SK-N-SH (cell line): ENCODE measurements at regions not wholly inside any gene's neighbourhood (a gene's known extent, or its start where the extent isn't known, plus 50 kb on each side); places are given as distances from the start of the nearest gene placed in this dataset.

Experiments
- CTCF ChIA-PET: fragments of 300-600, 350-600 bp; formaldehyde crosslinking; extraction: SDS; loops from one replicate; lab custom pipeline; 2021; lab: Yijun Ruan, JAX
- POLR2A ChIA-PET: fragments of 350-600 bp; sonication (Branson Sonifier 250); formaldehyde crosslinking; extraction: SDS; loops from one replicate; lab custom pipeline; 2020; ENCODE audit warnings: antibody characterized with exemption, inconsistent platforms; lab: Yijun Ruan, JAX
- DNase-seq: peaks from one replicate; pipeline ENCODE4 v3.0.0; 2012
- H2AFZ ChIP-seq: fragments of 200-600 bp; sonication (generic); 2 replicates; pipeline ENCODE4 v1.8.1; 2016; ENCODE audit warnings: antibody characterized with exemption, mild to moderate bottlenecking, low read depth
- H3F3A ChIP-seq: fragments of 200-600 bp; sonication (generic); replicated peaks from 2 replicates; pipeline ENCODE3; 2016; ENCODE audit warnings: antibody characterized with exemption, mild to moderate bottlenecking; ENCODE audit not compliant: insufficient read depth
- H3K27ac ChIP-seq, 2 experiments: fragments of 200-500 bp in 1 of 2; fragments of 200-600 bp in 1 of 2; sonication (Bioruptor generic) in 1 of 2; sonication (generic), shearing (Covaris generic) in 1 of 2; 2 replicates each; pipeline versions ENCODE4 v1.5.1 to v1.6.1; 2014 to 2016; ENCODE audit warnings: low read depth in 2 of 2, inconsistent platforms in 1 of 2, low read length in 1 of 2, mild to moderate bottlenecking in 1 of 2, mixed read lengths in 1 of 2
- H3K27me3 ChIP-seq: fragments of 200-600 bp; sonication (generic), shearing (Covaris generic); 2 replicates; pipeline ENCODE4 v1.6.1; 2016; ENCODE audit warnings: mixed run types; ENCODE audit not compliant: insufficient read depth
- H3K36me3 ChIP-seq, 2 experiments: fragments of 200-500 bp in 1 of 2; fragments of 200-600 bp in 1 of 2; sonication (Bioruptor generic) in 1 of 2; sonication (generic) in 1 of 2; replicated peaks in 1 of 2; 2 replicates each; pipeline versions ENCODE3 to v1.5.1; 2014 to 2016; ENCODE audit warnings: low read length in 1 of 2, mild to moderate bottlenecking in 1 of 2; ENCODE audit not compliant: insufficient read depth in 2 of 2, control insufficient read depth in 1 of 2
- H3K4me1 ChIP-seq, 2 experiments: fragments of 200-500 bp in 1 of 2; fragments of 200-600 bp in 1 of 2; sonication (Bioruptor generic) in 1 of 2; sonication (generic), shearing (Covaris generic) in 1 of 2; 2 replicates each; pipeline versions ENCODE4 v1.5.1 to v1.6.1; 2014 to 2016; ENCODE audit warnings: low read depth in 1 of 2, low read length in 1 of 2, mixed run types in 1 of 2; ENCODE audit not compliant: insufficient read depth in 2 of 2, control insufficient read depth in 1 of 2
- H3K4me2 ChIP-seq: fragments of 200-600 bp; sonication (generic), shearing (Covaris generic); 2 replicates; pipeline ENCODE4 v1.6.1; 2017; ENCODE audit warnings: mixed run types
- H3K4me3 ChIP-seq, 2 experiments: fragments of 200-500 bp in 1 of 2; fragments of 200-600 bp in 1 of 2; sonication (Bioruptor generic) in 1 of 2; sonication (generic), shearing (Covaris generic) in 1 of 2; 2 replicates each; pipeline versions ENCODE4 v1.5.1 to v1.8.1; 2014 to 2016; ENCODE audit warnings: low read depth in 2 of 2, inconsistent platforms in 1 of 2, low read length in 1 of 2, mild to moderate bottlenecking in 1 of 2, mixed read lengths in 1 of 2, moderate library complexity in 1 of 2
- H3K79me2 ChIP-seq: fragments of 200-600 bp; sonication (generic); 2 replicates; pipeline ENCODE4 v1.8.1; 2017; ENCODE audit warnings: mild to moderate bottlenecking; ENCODE audit not compliant: insufficient read depth
- H3K9ac ChIP-seq: fragments of 200-600 bp; sonication (generic); 2 replicates; pipeline ENCODE4 v1.6.1; 2017; ENCODE audit warnings: mixed run types
- H3K9me2 ChIP-seq: fragments of 200-600 bp; sonication (generic); 2 replicates; pipeline ENCODE4 v1.6.1; 2017; ENCODE audit warnings: mixed run types
- H3K9me3 ChIP-seq: fragments of 200-600 bp; sonication (generic); 2 replicates; pipeline ENCODE4 v1.6.1; 2017; ENCODE audit warnings: mixed run types, mild to moderate bottlenecking, moderate library complexity
- H4K20me1 ChIP-seq: fragments of 200-600 bp; sonication (generic); 2 replicates; pipeline ENCODE4 v1.6.1; 2017; ENCODE audit warnings: mild to moderate bottlenecking, mixed run types; ENCODE audit not compliant: insufficient read depth
- CHD2 ChIP-seq: fragments of 150-350 bp; IDR thresholded peaks from 2 replicates; pipeline ENCODE4 v1.6.1; 2018; ENCODE audit warnings: low read length; ENCODE audit not compliant: partially characterized antibody
- CTCF ChIP-seq: fragments of 200-600 bp; sonication (generic); IDR thresholded peaks from 2 replicates; pipeline ENCODE4 v1.6.1; 2017; ENCODE audit warnings: antibody characterized with exemption, mild to moderate bottlenecking, moderate library complexity
- ELF1 ChIP-seq: IDR thresholded peaks from 2 replicates; pipeline ENCODE4 v1.4.0; 2012
- FOSL2 ChIP-seq: IDR thresholded peaks from 2 replicates; pipeline ENCODE4 v1.4.0; 2012; ENCODE audit warnings: low read depth, mild to moderate bottlenecking, moderate library complexity, borderline replicate concordance
- FOXJ3 ChIP-seq: sonication (generic); formaldehyde crosslinking; IDR thresholded peaks from 2 replicates; pipeline ENCODE4 v1.5.1; 2020; ENCODE audit warnings: mild to moderate bottlenecking, missing genetic modification reagents
- GATA2 ChIP-seq: sonication (generic); formaldehyde crosslinking; IDR thresholded peaks from 2 replicates; pipeline ENCODE4 v1.5.0; 2020; ENCODE audit warnings: mild to moderate bottlenecking, missing genetic modification reagents
- JUND ChIP-seq: IDR thresholded peaks from 2 replicates; pipeline ENCODE4 v1.4.0; 2012
- MEF2A ChIP-seq: IDR thresholded peaks from 2 replicates; pipeline ENCODE4 v1.4.0; 2012; ENCODE audit warnings: low read depth, borderline replicate concordance
- MXI1 ChIP-seq: IDR thresholded peaks from 2 replicates; pipeline ENCODE4 v1.6.1; 2012; ENCODE audit warnings: mild to moderate bottlenecking, low read depth, low read length, improper control_type of control experiment
- NFIC ChIP-seq: IDR thresholded peaks from 2 replicates; pipeline ENCODE4 v1.4.0; 2012; ENCODE audit warnings: borderline replicate concordance
- PBX3 ChIP-seq: IDR thresholded peaks from 2 replicates; pipeline ENCODE4; 2012
- POLR2AphosphoS5 ChIP-seq: IDR thresholded peaks from 2 replicates; pipeline ENCODE4 v1.6.1; 2012; ENCODE audit warnings: low read depth, low read length
- RAD21 ChIP-seq: IDR thresholded peaks from 2 replicates; pipeline ENCODE4 v1.6.1; 2012; ENCODE audit warnings: mild to moderate bottlenecking, low read length
- RXRA ChIP-seq: IDR thresholded peaks from 2 replicates; pipeline ENCODE4 v1.4.0; 2012; ENCODE audit warnings: low read depth, mild to moderate bottlenecking, borderline replicate concordance
- SIN3A ChIP-seq: IDR thresholded peaks from 2 replicates; pipeline ENCODE4 v1.6.1; 2012; ENCODE audit warnings: low read depth, mild to moderate bottlenecking, low read length, moderate library complexity, borderline replicate concordance
- TEAD4 ChIP-seq: IDR thresholded peaks from 2 replicates; pipeline ENCODE4 v1.4.0; 2012; ENCODE audit warnings: mild to moderate bottlenecking, borderline replicate concordance; ENCODE audit not compliant: insufficient read depth
- USF2 ChIP-seq: fragments of 150-350 bp; IDR thresholded peaks from 2 replicates; pipeline ENCODE4 v1.6.1; 2017; ENCODE audit warnings: antibody characterized with exemption, low read length, low read depth, borderline replicate concordance
- YY1 ChIP-seq: IDR thresholded peaks from 2 replicates; pipeline ENCODE4 v1.4.0; 2012; ENCODE audit warnings: low read depth, mild to moderate bottlenecking
- ZBTB33 ChIP-seq: IDR thresholded peaks from 2 replicates; pipeline ENCODE4 v1.4.0; 2012; ENCODE audit warnings: low read depth, borderline replicate concordance
- WGBS: methylation state at CpG from one replicate; pipeline ENCODE4 v1.1.6; 2017; ENCODE audit warnings: low lambda C conversion rate; 5-methylcytosine and 5-hydroxymethylcytosine counted together

GRCh38 chr10:131806146-131806545 is 94.7 kb upstream of the PPP2R2D start (continued):
- TF ChIP-seq GATA2 (CRISPR knock-in tag) (no peak), RAD21 (no peak), ELF1 (no peak)

GRCh38 chr10:131806646-131807317 is 94.0 kb upstream of the PPP2R2D start:
- Histone ChIP-seq H3K27me3 (no peaks in the 10 kb centered on the region), H3K36me3 (no peaks in the 10 kb centered on the region), H3K9ac (no peak overlapping the region), H2AFZ (no peak overlapping the region), H3K9me2 (no peaks in the 10 kb centered on the region), H3K4me3 (no peak overlapping the region), H4K20me1 (no peaks in the 10 kb centered on the region), H3K9me3 (no peaks in the 10 kb centered on the region), H3K27ac (no peak overlapping the region), H3K79me2 (no peaks in the 10 kb centered on the region), H3K4me2 (no peak overlapping the region), H3F3A (no peaks in the 10 kb centered on the region), H3K4me1 (no peaks in the 10 kb centered on the region)
- POLR2A ChIA-PET, result no interaction called here
- TF ChIP-seq JUND (no peak), POLR2AphosphoS5 (no peak), ELF1 (no peak), RXRA (no peak), FOXJ3 (CRISPR knock-in tag) (no peak), MXI1 (no peak), CTCF (no peak), YY1 (no peak), GATA2 (CRISPR knock-in tag) (no peak), NFIC (no peak), ZBTB33 (no peak), SIN3A (no peak), MEF2A (no peak), CHD2 (no peak), USF2 (no peak), FOSL2 (no peak), TEAD4 (no peak), PBX3 (no peak)
- CTCF ChIA-PET, result interaction anchor here (1.5 to 2.0 kb wide), 2 partner anchors 20 to 353 kb away, joined by 4 to 6 read pairs; no protein-coding TSS in a partner anchor
- no peak for DNase-seq
- 55% methylated on average over 18 of the region's 24 CpGs for WGBS
